GM19395 (cell line): ENCODE measurements at regions not wholly inside any gene's neighbourhood (a gene's known extent, or its start where the extent isn't known, plus 50 kb on each side); places are given as distances from the start of the nearest gene placed in this dataset.

ENCODE experiments used
- ATAC-seq: cut with Tn5 transposase; IDR thresholded peaks from one replicate; pipeline ENCODE4 v1.9.1; 2021; ENCODE audit warnings: mild to moderate bottlenecking, moderate library complexity; ENCODE audit not compliant: unreplicated experiment

DNA sequence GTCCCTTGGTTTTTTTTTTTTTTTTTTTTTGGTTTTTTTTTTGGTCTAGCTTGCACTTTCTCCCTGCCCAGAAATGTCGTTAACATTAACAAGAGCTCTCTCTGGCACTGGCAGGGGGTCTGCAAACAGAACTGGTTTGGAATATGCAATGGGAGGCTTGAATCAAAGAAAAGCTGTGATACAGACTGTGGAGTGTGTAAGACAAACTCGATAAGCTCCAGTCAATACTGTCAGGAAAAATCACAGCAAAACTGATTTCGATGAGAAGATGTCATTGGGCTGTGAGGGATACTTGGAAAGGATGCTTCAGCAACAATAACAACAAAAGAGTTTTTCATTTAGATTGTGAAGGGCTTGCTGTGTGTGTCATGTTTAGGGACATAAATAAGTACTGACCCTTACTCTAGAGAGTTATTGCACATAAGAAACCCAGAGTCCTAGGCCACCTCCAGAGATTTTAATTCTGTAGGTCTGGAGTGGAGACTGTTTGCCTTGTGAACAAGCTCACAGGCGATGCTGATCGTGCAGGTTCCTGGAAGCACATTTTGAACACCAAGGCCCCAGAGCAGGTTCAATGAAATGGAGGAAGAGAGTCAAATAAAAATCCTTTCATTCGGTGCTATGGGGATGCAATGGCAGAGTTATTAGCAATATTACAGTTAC is 470.7 kb upstream of the RBFOX1 start:
- no peak for ATAC-seq

DNA sequence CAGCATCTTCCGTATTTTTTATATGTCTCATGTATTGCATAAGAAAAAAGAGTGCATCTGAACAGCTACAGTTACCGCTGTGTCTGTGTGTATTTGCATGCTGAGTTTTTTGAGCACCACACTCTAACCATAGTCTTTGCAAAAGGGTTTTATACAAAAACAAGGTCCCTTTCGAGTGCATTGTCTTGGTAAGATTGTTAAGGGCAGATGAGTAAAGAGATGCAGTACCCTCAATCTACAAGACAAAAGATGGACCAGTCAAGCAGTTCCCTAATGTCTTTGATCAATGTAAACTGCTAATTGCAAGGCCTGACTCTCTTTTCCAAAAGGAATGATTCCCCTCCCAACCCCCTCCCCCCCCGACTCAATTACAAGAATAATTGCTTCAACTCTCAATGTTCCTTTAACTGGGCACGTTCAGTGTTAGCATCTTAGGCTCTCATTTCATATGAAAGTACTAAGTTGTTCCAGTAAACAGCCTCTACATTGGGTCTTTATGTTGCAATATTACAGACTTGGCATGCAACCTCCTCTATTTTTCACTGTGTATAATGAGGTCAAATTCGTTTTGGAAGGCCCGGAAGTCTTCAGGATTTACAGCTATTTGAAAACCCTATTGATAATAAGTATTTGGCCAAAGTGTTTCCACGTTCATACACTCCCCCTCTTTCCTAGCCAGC is 471.4 kb upstream of the RBFOX1 start:
- no peak for ATAC-seq

DNA sequence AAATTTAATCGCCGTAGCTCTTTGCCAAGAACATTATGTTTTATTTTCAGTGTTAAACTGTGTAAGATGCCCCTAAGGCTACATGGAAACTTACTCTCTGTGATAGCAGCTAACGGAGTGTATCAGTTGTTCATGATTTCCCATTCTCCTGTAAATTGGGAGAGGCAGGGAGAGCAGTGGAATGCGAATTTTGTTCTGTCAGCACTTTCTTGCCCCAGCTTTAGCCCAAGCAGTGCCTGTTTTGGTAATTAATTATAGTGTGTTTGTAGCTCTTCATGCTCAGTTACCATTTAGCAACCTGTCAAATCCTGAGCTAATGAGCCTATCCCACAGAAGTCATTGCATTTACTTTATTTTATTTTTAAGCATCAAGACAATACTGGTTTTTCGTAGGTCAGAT is 475.1 kb upstream of the RBFOX1 start:
- no peak for ATAC-seq

DNA sequence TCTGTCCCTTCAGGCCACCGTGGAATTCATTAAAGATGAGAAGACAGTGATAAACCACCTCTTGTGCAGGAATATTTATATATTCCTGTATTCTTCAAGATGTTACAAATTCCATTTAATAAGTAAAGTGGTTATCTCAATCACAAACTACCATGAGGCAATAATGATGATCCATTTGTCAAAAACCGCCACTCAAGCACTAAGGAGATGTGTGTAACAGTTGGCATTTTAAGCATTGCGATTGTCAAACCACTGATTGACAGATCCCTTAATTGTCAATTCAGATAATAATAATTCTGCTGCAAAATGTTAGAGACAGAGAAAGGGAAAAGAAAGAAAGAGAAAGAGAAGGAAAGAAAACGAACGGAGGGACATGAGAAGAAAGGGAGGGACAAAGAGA is 476.1 kb upstream of the RBFOX1 start:
- no peak for ATAC-seq

DNA sequence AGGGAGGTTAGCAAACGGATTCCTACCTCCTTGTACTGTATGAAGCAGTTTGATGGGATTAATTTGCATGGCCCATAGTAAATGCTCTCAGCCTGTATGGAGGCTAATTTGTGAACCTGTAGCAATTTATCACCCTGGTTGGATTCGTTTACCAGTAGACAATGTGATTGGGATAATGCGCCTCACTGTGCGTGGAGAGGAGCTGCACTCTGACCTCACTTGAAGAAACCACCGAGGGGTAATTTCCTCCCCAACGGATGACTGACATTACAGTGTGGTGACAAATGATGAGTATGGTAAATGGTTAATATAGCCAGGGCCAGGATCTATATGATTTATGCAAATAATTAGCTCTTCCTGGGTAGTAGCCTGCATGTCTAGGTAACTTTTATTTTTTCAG is 479.1 kb upstream of the RBFOX1 start:
- no peak for ATAC-seq

DNA sequence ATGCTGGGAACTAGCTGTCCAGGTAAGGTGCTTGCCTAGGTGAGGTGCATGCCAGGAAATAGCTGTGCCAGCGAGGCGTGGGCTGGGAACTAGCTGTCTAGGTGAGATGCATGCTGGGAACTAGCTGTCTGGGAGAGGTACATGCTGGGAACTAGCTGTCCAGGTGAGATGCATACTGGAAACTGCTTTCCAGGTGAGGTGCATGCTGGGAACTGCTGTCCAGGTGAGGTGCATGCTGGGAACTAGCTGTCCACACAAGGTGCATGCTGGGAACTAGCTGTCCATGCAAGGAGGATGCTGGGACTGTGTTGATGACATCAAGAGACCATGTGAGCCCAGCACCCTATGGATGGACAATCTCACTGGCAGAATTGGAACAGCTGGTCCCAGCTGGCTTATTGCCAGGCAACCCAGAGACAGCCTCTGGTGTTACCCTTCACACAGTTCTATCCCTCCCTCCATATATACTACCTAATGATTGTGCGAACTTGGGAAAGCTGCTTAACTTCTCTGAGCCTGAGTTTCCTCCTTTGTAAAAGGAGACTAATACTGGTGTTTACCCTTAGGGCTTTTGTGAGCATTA is 479.9 kb upstream of the RBFOX1 start:
- no peak for ATAC-seq

DNA sequence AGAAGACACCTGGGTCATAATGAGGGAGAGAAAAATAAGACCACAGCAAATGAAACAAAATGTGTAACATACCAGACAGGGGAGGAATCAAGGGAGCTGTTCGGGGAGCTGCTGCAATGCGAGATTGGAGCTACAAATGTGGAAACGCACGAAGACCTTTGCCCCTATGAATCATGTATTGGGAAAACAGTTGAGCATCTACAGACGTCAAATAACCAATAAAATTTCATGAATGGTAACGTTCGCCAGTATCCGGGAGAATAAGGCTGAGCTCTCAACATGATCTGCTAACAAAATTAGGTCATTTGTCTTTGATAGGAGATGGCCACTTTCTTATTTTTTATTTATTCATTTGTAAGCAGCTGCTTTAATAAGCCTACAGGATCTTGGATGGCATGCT is 486.2 kb upstream of the RBFOX1 start:
- no peak for ATAC-seq

DNA sequence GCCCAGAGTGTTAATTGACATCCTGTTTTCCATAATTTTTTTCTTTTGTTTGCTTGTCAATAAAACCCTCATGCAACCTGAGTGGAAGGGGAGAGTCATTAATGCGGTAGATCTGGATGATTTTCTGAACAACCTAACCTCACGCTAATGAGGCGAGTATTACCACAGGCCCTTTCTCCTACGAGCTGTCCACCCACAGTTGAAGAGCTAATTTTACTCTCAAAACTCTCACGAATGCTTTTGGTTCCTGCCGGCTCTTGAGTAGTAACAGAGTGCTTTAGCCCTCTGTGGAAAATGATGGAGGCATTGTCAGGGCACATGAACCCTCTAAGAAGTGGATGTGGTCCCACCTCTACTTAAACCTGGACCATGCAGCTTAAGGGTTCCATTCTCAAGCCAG is 491.3 kb upstream of the RBFOX1 start:
- no peak for ATAC-seq

DNA sequence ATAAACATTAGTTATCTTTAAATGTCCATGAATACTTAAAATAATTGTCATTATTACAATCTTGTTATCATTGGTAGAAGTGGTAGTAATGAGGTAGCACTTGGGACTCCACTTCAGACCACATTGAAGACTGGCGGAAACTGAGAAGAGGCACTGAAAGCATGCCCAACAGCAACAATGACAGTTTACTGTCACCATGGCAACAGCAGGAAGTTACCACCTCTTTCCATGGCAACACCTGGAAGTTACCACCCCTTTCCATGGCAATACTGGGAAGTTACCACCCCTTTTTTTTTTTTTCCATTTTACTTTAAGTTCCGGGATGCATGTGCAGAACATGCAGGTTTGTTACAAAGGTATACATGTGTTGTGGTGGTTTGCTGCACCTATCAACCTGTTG is 494.9 kb upstream of the RBFOX1 start:
- ATAC-seq, result no peak

DNA sequence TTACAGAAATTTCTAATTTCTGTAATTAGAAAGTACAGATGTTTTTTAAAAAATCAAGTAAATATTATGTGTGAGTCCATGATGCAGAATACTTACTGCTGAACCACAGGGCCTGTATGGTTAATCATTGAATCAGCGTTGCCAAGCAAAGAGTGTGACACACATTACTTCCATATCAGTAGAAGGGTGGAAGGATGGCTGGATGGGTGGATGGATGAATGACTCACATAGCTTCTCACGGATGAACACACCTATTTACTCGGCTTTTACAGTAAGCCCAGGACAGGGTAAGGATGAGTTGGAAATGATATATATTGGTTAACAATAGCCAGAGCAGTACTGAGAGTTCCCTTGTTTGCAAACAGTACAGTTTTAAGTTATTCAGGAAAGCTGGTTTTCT is 495.9 kb upstream of the RBFOX1 start:
- no peak for ATAC-seq

DNA sequence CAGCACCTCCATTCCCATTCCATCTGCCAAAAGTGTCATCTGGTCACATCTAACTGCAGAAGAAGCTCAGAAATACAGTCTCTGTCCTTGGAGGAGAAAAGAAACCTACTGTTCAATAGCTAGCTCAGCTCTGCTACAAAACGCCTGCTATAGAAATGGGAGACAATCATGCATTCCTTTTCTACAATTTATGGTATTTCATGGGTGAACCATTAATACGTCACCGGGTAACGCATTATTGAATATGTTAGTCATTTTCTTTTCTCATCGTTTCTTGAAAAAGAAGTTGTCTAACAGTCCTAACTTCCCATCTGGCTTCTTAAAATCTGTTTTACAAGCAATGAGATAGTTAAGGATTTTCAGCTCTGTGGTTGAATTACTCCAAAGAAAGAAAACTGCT is 496.7 kb upstream of the RBFOX1 start:
- ATAC-seq, result no peak

DNA sequence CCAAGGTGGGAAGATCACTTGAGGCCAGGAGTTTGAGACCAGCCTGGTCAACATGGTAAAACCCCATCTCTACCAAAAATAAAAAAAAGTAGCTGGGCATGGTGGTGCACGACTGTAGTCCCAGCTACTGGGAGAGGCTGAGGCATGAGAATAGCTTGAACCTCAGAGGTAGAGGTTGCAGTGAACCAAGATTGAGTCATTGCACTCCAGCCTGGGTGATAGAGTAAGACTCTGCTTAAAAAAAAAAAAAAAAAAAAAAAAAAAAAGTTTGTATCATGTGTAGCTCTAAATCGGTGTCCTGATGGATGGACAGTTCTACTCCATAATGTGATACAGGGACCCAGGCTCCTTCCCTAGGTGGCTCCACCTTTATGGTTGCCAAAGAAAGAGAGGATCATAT is 497.1 kb upstream of the RBFOX1 start:
- no peak for ATAC-seq

DNA sequence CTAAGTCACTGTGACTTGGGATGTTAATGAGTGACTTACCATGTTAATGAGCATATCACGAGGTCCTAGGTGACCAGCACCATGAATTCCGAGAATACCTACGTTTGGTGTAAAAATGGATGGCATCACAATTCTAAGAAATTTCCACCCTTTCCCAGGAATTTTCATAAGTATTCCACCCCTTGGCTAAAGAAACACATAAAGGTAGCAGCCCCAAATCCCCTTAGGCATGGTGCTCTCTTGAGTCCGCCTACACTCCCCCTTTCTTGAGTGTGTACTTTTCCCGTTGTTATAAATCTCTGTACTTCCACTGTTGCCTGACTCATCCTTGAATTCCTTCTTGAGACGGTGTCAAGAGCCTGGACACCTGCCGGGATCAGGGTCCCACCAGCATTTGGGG is 504.0 kb upstream of the RBFOX1 start:
- ATAC-seq, result no peak

DNA sequence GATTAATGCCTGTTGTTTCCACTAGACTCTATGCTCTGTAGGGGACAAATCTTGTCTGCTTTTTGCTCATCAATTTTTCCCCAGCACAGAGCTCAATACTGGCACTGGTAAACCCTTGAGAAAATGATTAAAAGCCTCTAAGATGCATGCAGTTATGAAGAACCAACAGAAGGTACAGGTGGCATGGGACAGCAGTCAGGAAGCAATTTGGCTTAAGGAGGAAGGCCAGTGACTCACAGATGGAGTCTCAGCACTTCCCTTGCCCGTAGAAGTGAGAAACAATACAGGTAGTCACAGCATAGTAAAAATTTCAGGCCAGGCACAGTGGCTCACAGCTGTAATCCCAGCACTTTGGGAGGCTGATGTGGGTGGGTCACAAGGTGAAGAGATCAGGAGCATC is 504.7 kb upstream of the RBFOX1 start:
- no peak for ATAC-seq

DNA sequence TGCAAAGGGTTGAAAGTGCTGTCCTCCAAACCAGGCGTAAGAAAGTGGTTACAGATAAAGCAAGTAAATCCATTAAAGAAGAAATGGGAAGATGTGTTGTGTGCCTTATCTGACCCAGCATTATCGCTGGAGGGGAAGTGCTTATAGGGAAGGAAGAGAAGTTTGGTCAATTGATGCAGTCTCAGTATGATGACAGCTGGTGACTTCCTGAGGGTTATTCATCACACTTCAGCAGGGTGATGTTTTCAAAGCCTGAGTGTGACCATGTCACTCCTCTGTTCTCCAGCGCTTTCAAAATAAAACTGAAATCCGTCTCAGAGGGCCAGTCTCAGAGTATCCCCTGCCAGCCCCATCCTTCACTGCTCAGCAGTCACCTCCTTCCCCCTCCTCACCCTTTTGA is 505.4 kb upstream of the RBFOX1 start:
- no peak for ATAC-seq

DNA sequence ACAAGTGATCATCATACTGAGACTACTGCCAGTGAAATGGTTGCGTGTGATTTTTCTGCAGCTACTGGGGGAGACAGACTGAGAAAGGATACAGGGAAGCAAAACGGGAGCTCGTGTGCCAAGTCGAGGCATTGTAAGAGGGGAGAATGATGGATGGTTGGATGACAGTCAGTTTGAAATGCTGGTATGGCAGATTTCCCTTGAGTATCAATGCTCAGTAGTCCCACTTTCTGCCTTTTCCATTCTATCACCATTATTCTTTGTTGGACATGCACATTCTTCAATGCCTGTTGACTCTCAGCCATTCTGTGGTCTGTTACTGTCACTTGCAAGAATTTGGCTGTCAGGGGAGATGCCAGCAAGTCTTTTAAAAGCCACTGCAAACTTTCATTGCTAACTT is 510.6 kb upstream of the RBFOX1 start:
- ATAC-seq, result no peak

DNA sequence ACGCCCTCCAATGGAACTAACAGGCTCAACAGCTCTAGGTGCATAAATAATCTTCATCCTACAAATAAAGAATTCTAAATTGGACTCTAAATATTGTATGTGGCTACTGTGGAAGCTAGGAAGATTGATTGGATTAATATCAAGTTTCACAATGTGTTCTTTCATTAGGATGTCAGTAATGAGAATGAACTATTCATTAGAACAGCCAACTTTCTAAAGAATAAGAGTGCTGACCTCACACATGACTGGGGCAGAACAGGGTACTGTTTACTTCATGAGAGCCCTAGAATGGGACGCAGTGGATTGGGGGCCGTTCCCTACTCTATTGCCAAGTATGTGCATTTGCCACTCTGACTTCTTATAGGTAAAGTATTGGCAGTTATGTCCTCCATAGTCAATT is 528.2 kb upstream of the RBFOX1 start:
- no peak for ATAC-seq

DNA sequence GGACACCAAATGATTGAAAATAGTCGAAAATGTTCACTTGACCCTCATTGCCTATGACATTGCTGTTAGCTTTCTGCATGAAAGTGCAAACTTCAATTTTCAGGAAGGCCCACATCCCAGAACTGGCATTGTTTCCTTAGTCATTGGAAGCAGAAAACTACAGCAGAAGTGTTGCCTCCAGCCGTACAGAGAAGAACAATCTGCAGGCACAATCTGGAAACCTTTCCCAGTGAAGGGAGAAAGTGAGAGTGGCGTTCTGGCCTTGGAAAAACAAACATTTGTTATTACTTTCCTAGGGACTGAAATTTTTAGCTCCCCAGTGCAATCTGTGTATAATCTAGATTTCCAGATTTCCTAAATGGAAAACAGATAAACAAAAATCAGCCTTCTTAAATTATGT is 529.5 kb upstream of the RBFOX1 start:
- ATAC-seq, result no peak

DNA sequence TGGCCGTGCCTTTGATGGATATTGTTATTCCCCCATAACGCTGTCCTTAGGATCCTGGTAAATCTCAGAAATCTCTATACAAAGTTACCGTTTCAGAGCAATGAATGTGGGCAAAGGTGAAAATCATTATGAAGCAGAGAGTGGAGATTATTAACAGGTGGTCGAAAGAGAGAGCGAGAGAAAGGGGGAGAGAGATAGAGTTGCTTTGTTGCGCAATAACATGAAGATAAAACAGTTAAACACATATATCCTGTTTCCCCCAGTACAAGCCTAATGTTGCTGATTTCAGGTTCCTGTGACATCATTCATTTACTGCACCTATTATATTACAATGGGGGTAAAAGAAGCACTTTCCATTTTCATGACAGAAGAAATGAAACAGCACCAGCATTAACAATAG is 535.4 kb upstream of the RBFOX1 start:
- ATAC-seq, result no peak

DNA sequence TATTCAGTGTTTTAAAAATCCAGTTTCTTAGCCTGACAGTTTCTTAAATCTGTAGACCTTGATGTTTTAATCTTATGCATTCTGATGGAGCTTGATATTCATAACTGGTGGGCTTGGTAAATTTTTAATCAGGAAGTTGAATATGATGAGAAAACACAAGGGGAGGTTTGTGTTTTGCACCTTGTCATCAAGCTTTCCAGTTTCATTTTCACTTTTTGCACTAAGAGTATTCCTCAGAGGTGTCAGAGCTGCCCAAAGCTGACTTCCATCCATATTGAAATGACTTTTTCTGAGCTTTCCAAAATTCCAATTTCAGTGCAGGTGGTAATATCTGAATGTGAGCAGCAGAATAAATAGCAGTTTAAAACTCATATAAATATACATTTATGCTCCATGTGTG is 555.0 kb upstream of the RBFOX1 start:
- ATAC-seq, result no peak

DNA sequence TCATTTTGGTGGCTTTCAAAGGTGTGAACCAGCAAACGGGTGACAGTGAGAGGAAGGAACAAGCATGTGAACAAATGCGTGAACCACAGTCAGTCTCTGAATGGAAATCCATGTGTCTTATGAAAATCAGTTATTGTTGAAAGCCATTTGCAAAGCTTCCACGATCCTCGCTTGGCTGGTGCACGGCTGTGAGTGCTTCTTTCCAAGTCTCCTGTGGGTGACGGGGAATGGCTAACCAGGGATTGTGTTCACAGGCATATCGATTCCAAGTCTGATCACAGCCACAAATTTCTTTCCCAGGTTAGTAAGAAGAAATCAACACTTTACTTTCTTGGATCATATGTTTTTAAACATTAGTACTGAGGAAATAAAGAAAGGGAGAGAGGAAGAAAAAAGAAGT is 556.9 kb upstream of the RBFOX1 start:
- no peak for ATAC-seq

DNA sequence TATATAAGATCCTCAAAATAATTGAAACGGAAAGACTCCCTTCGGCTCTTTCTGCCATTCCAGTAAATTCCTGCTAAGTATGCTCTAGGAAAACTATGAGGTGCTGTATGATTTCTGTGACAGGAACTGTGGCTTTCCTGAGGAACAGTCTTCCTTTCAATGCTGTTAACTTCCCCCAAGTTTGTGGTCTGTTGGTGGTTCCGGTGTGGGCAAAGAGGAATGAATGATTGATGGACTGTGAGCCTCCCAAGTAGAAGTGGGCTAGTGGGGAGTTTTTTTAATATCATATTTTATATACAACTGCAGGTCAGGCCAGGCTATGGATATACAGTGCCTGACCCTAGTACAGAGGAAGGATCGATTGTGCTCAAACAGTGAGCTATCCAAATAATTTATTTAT is 560.7 kb upstream of the RBFOX1 start:
- no peak for ATAC-seq

DNA sequence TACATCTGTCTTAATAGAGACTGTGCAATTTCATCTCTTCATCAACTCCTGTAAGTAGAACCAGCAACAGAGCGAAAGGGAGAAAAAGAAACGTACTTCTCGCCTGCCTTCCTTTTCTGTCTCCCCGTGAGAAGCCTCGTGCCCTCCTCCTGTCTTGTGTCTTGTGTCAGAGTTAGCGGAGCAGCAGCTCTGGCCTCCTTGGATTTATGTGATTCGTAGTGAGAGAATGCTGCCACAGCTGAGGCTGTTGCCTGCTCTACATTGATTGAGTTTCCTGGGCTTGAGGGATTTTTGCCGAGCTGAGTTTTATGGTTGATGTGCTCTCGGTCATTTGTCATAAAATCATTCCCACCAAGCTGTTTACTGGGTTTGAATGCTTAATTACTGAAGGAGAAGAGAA is 579.1 kb upstream of the RBFOX1 start:
- no peak for ATAC-seq
